ENCODE measurements at regions not wholly inside any gene's neighbourhood (a gene's known extent, or its start where the extent isn't known, plus 50 kb on each side); places are given as distances from the start of the nearest gene placed in this dataset.

DNA sequence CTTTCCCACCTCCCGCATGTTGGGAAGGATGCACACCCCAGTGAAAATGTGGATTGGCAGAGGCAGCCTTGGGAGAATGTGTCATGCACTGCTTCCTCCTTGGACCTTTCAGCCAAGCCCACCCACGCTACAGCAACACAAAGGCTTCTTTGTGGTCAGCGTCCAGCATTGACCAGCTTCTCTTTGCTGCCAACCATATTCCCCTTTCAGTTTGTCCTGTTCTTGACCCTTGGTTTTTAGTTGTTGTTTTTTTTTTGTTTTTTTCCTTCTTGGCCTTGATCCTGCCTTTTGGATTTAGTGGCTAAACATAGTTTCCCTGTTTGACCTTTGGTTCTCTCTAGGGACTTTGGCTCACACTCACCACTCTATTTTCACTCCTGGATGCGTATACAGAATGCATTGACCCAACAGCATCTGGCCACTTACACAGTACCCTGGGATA lies 573.6 kb downstream of the INSC start:
- Histone ChIP-seq H3K27ac (no peak overlapping the region), H3K4me3 (no peak overlapping the region), H3K36me3 (no peaks in the 10 kb centered on the region), H3K9me3 (no peaks in the 10 kb centered on the region), H3K4me1 (no peaks in the 10 kb centered on the region), H3K27me3 (no peaks in the 10 kb centered on the region)
- no peak for DNase-seq
- TF ChIP-seq POLR2A (IDR thresholded peaks at IDR 0.05) (no peak), CTCF (IDR thresholded peaks at IDR 0.05) (no peak)

DNA sequence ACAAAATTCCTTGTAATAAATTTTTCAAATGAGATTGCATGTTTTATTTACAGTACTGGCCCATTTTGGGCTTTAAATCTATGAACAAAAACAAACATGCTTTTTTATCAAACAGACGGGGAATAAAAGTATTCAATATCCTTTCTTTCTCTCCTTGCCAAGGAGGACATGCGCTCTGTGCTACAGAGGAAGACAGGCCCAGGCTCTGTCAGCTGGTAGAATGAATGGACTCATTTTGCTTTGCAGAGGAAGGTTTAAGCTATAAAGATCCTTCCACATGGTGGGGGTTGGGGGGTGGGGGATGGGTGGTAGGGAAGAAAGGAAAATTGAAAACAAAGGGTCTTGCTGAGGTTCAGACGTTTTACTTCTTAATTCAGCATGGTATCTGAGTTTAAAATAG lies 575.6 kb downstream of the INSC start:
- Histone ChIP-seq H3K9me3 (no peaks in the 10 kb centered on the region), H3K36me3 (no peaks in the 10 kb centered on the region), H3K4me1 (no peaks in the 10 kb centered on the region), H3K4me3 (no peak overlapping the region), H3K27me3 (no peaks in the 10 kb centered on the region), H3K27ac (no peak overlapping the region)
- TF ChIP-seq CTCF (IDR thresholded peaks at IDR 0.05): no peak
- no peak for DNase-seq

DNA sequence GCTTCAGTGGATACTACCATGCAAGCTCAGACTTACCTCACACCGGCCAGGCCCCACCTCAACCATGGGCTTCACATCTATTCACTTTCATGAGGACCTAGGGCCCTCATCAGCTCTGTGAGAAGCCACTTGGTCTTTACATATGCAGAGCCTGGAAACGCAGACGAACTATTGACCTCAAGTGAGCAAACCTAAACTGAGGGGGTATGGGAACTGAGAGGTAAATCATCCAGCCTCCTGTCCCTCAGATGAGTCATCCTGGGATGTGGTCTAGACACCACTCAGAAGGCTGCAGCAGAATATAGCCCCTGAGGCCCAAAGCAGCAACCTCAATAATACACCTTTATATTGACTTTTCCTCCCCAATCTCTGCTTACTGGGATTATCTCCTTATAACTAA lies 578.0 kb downstream of the INSC start:
- TF ChIP-seq CTCF (IDR thresholded peaks at IDR 0.05) (no peak), POLR2A (IDR thresholded peaks at IDR 0.05) (no peak)
- Histone ChIP-seq H3K9me3 (no peaks in the 10 kb centered on the region), H3K27ac (no peak overlapping the region), H3K36me3 (no peaks in the 10 kb centered on the region), H3K4me3 (no peak overlapping the region), H3K4me1 (no peaks in the 10 kb centered on the region), H3K27me3 (no peaks in the 10 kb centered on the region)
- no peak for DNase-seq

GRCh38 chr11:15695096-15695721 lies 580.5 kb downstream of the INSC start:
- Histone ChIP-seq H3K9me3 (no peaks in the 10 kb centered on the region), H3K4me1 (no peaks in the 10 kb centered on the region), H3K4me3 (no peak overlapping the region), H3K27ac (no peak overlapping the region), H3K27me3 (no peaks in the 10 kb centered on the region), H3K36me3 (no peaks in the 10 kb centered on the region)
- DNase-seq: no peak
- no peak for TF ChIP-seq CTCF (IDR thresholded peaks at IDR 0.05)
- no peak for TF ChIP-seq POLR2A (IDR thresholded peaks at IDR 0.05)

GRCh38 chr11:15696069-15696468 lies 581.3 kb downstream of the INSC start:
- TF ChIP-seq CTCF (IDR thresholded peaks at IDR 0.05) (no peak), POLR2A (IDR thresholded peaks at IDR 0.05) (no peak)
- Histone ChIP-seq H3K36me3 (no peaks in the 10 kb centered on the region), H3K9me3 (no peaks in the 10 kb centered on the region), H3K27ac (no peak overlapping the region), H3K4me3 (no peak overlapping the region), H3K4me1 (no peaks in the 10 kb centered on the region), H3K27me3 (no peaks in the 10 kb centered on the region)
- no peak for DNase-seq
